ENCODE measurements at regions not wholly inside any gene's neighbourhood (a gene's known extent, or its start where the extent isn't known, plus 50 kb on each side); places are given as distances from the start of the nearest gene placed in this dataset.

DNA sequence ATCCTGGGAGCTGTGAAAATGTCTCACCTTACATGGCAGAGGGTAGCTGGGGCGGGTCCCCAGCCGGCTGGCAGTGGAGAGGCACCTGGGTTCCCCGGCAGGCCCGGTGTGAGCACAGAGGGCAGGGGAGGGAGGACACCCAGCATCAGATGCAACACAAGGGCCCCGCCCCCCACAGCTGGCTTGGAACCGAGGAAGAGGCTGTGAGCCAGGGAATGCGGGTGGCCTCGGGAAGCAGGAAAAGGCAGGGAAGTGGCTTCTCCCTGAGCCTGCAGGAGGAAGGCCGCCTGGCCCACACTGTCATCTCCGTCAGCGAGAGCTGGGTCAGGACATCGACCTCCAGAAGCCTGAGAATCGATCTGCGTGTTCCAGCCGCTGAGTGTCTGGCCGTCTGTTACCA is 87.3 kb downstream of the SIK1 start:
- DNase-seq (ENCODE audit: low read depth in 2 of 2), result no peak
- no peak for TF ChIP-seq CTCF (IDR thresholded peaks at IDR 0.05; ENCODE audit: low read depth, low read length)
- no peak overlapping the region for H3K4me3 ChIP-seq (replicated peaks in 1 of 2; ENCODE audit: low read depth in 2 of 2, low read length in 2 of 2)

- no peak for TF ChIP-seq CTCF (IDR thresholded peaks at IDR 0.05; ENCODE audit: low read depth, low read length)
- H3K4me3 ChIP-seq (replicated peaks in 1 of 2; ENCODE audit: low read depth in 2 of 2, low read length in 2 of 2), result no peak overlapping the region
- peak in 1 of 2 donors; percentile 26 for DNase-seq (ENCODE audit: low read depth in 2 of 2)
Observed at GRCh38 chr21:43338951-43339350, 88.0 kb downstream of the SIK1 start.

- no peak overlapping the region for H3K4me3 ChIP-seq (replicated peaks in 1 of 2; ENCODE audit: low read depth in 2 of 2, low read length in 2 of 2)
- DNase-seq (ENCODE audit: low read depth in 2 of 2), result no peak
- TF ChIP-seq CTCF (IDR thresholded peaks at IDR 0.05; ENCODE audit: low read depth, low read length), result no peak
Observed at GRCh38 chr21:43337901-43338655, 88.9 kb downstream of the SIK1 start.

DNA sequence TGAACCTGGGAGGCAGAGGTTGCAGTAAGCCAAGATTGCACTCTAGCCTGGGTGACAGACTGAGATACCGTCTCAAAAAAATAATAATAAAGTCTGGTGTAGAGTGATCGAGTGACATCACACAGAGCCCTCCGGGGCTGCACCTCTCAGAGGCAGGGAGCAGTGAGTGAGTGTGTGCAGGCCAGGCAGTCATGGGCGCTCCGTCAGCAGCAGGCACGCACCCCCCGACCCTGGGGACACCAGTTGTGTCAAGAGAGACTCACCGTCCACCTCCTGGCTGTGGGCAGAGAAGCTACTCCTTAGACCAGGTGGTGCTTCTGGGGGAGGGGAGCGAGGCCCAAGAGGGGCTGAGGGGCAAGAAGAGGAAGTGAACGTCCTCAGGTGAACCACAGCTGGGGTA is 91.8 kb downstream of the SIK1 start:
- DNase-seq (ENCODE audit: low read depth in 2 of 2), result no peak
- TF ChIP-seq CTCF (IDR thresholded peaks at IDR 0.05; ENCODE audit: low read depth, low read length), result no peak
- no peak overlapping the region for H3K4me3 ChIP-seq (replicated peaks in 1 of 2; ENCODE audit: low read depth in 2 of 2, low read length in 2 of 2)

- TF ChIP-seq CTCF (IDR thresholded peaks at IDR 0.05; ENCODE audit: low read depth, low read length), result no peak
- no peak for DNase-seq (ENCODE audit: low read depth in 2 of 2)
- H3K4me3 ChIP-seq (replicated peaks in 1 of 2; ENCODE audit: low read depth in 2 of 2, low read length in 2 of 2), result no peak overlapping the region
Observed at GRCh38 chr21:43334214-43334958, 92.5 kb downstream of the SIK1 start.

GRCh38 chr21:43333298-43334062 is 93.5 kb downstream of the SIK1 start:
- peak overlapping the region in 1 of 2 donors; percentile 10 for H3K4me3 ChIP-seq (replicated peaks in 1 of 2; ENCODE audit: low read depth in 2 of 2, low read length in 2 of 2)
- DNase-seq (ENCODE audit: low read depth in 2 of 2), result peak; percentile 91 to 92
- no peak for TF ChIP-seq CTCF (IDR thresholded peaks at IDR 0.05; ENCODE audit: low read depth, low read length)
